ENCODE measurements at regions not wholly inside any gene's neighbourhood (a gene's known extent, or its start where the extent isn't known, plus 50 kb on each side); places are given as distances from the start of the nearest gene placed in this dataset.

DNA sequence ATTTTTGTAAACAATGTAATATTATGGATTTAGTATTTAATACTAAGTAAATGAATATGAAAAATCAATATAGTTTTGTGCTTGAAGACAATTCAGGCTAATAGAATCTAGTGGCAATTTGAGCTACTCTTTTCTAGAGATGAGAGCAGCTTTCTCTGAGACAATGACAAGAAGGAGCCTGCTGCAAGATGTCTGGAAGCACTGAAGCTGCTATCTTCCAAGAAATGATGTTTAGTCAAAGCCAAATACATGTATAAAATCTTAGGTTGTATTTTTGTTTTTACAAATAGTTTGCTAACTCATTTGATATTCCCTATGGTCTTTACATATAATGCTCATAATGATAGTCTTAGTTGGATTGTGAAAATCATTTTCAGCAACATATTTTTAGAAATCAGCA, 103.9 kb upstream of the COL24A1 start:
- intact Hi-C loops (cut with DNase I), result no loop called here
- Histone ChIP-seq H3K4me3 (ENCODE audit: low read length) (no peak overlapping the region), H3K27me3 (ENCODE audit: control insufficient read depth, insufficient read depth) (no peaks in the 10 kb centered on the region), H3K4me1 (ENCODE audit: control insufficient read depth, insufficient read depth, low read length) (no peaks in the 10 kb centered on the region), H3K9me3 (ENCODE audit: control insufficient read depth, low read length) (no peaks in the 10 kb centered on the region), H3K27ac (ENCODE audit: low read length) (no peak overlapping the region)
- DNase-seq (no peak), ATAC-seq (no peak)

DNA sequence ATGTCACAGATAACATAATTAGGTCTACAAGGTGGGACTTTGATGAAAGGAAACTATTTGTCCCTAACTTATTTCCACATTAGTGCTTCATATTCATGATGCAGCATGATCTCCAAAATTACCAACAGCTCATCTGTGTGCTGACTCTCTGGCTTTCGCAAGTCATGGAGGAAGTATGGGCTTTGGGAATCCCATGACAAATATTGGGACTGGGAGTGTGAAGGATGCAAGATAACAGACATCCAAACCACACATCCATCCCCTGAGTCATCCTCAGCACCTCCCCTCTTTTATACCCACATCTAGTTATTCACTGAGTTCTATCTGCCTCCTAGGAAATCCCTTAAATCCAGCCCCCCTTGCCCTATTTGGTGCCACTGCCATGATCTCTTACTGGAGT, 102.8 kb upstream of the COL24A1 start:
- Histone ChIP-seq H3K27me3 (ENCODE audit: control insufficient read depth, insufficient read depth) (no peaks in the 10 kb centered on the region), H3K27ac (ENCODE audit: low read length) (no peak overlapping the region), H3K9me3 (ENCODE audit: control insufficient read depth, low read length) (no peaks in the 10 kb centered on the region), H3K4me1 (ENCODE audit: control insufficient read depth, insufficient read depth, low read length) (no peaks in the 10 kb centered on the region), H3K4me3 (ENCODE audit: low read length) (no peak overlapping the region)
- no peak for DNase-seq
- no peak for ATAC-seq
- intact Hi-C loops (cut with DNase I), result no loop called here
- WGBS, result 81% methylated on average over 1 of the region's 1 CpG

DNA sequence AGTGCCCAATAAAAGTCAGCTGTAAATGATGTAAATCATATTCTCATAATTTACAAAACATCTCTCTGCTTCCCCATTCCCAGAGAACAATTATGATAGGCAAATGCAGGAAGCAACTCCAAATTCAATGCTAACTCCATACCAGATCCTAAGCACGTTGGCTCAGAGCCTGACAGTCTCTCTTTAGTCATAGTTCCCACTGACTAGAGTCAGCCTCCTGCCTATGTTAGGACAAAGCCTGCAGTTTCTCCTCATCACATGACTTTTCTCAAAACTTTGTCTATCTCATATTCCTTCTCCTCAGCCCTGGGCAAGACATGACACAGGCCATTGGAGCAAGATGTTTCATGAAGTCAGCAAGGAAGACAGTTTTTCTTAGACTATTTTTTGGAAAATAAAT, 101.5 kb upstream of the COL24A1 start:
- Histone ChIP-seq H3K27me3 (ENCODE audit: control insufficient read depth, insufficient read depth) (no peaks in the 10 kb centered on the region), H3K27ac (ENCODE audit: low read length) (no peak overlapping the region), H3K4me1 (ENCODE audit: control insufficient read depth, insufficient read depth, low read length) (no peaks in the 10 kb centered on the region), H3K9me3 (ENCODE audit: control insufficient read depth, low read length) (no peaks in the 10 kb centered on the region), H3K4me3 (ENCODE audit: low read length) (no peak overlapping the region)
- WGBS, result 32% methylated on average over 1 of the region's 1 CpG
- DNase-seq (no peak), ATAC-seq (no peak)
- intact Hi-C loops (cut with DNase I), result no loop called here

DNA sequence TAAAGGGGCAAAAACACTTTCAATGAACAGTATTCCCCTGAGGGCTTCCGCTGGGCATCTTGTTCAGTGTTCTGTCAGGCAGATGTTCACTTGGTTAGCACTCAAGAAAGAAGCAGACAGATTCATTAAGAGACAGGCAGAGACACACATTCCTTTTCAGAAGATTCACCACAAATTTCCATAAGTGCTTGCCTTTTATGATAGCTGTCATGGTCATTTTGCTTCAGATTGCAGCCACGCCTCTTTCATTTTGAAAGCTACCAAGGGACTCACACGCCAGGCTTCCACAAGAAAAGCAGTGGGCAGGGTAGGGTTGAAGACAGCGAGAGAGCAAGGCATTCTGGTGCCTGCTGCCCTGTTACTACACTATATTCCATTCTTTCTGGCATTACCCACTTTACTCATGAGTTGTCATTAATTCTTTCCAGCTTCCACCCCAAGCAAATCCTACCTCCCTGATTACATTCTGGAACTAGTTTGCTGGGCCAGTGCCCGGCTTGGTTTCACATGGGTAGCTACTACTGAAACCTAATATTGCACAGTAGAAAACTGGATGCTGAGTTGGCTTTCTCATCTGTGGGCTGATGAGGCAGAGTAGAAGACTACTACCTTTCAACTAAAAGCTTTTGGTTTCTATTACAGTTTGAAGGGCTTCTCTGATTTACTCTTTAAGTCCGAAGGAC, 91.2 kb upstream of the COL24A1 start:
- Histone ChIP-seq H3K27ac (ENCODE audit: low read length) (no peak overlapping the region), H3K27me3 (ENCODE audit: control insufficient read depth, insufficient read depth) (no peaks in the 10 kb centered on the region), H3K4me1 (ENCODE audit: control insufficient read depth, insufficient read depth, low read length) (no peaks in the 10 kb centered on the region), H3K9me3 (ENCODE audit: control insufficient read depth, low read length) (no peaks in the 10 kb centered on the region), H3K4me3 (ENCODE audit: low read length) (no peak overlapping the region)
- intact Hi-C loops (cut with DNase I), result no loop called here
- WGBS, result 86% methylated on average over 6 of the region's 6 CpGs
- ATAC-seq, result no peak
- no peak for DNase-seq

DNA sequence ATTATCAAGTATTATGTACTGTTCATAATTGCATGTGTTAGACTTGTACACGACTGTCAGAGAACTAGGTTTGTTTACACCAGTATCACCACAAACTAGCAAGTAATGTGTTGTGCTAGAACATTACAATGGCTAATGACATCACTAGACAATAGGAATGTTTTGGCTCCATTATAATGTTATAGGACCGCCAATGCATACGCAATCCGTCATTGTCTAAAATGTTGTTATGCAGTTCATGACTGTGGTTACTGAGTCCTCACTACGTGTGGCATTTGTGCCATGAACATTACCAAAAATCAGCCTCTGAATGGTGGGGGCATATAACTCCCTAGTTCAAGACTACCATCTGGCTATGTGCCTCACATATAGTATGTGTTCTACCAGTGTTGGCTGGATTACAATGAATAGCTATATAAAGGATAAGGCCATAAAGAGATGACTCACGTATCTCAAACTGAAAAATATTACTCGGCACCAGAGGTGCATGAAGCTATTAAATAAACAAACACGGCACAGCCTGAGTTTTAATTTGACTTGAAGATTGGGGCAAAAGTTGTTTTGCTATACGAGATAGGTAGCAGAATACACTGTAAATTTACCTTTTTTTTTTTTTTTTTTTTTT, 89.1 kb upstream of the COL24A1 start:
- Histone ChIP-seq H3K27me3 (ENCODE audit: control insufficient read depth, insufficient read depth) (no peaks in the 10 kb centered on the region), H3K4me3 (ENCODE audit: low read length) (no peak overlapping the region), H3K27ac (ENCODE audit: low read length) (no peak overlapping the region), H3K9me3 (ENCODE audit: control insufficient read depth, low read length) (no peaks in the 10 kb centered on the region), H3K4me1 (ENCODE audit: control insufficient read depth, insufficient read depth, low read length) (no peaks in the 10 kb centered on the region)
- ATAC-seq (no peak), DNase-seq (no peak)
- 93% methylated on average over 9 of the region's 9 CpGs for WGBS
- intact Hi-C loops (cut with DNase I), result no loop called here

DNA sequence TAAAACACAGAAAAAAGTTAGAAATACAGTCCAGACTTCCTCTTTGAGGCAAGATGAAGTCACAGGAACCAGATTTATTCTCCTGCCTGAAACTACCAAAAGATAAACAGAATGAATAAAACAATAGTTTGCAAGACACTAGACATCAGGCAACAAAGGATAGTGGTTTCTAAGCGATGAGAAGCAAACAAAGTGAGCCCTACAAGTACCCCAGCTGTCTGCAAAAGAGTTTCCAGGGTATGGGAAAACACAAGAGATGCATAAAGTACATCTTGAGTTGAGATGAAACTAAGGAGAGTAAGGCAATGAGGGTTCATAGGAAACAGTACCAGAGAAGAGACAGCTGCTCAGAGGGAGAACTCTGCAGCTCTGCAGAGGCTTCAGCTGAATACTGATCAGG, 83.3 kb upstream of the COL24A1 start:
- ATAC-seq (no peak), DNase-seq (no peak)
- no peaks in the 10 kb centered on the region for H3K4me1 ChIP-seq (ENCODE audit: control insufficient read depth, insufficient read depth, low read length)
- H3K27me3 ChIP-seq (ENCODE audit: control insufficient read depth, insufficient read depth), result no peaks in the 10 kb centered on the region
- no peaks in the 10 kb centered on the region for H3K9me3 ChIP-seq (ENCODE audit: control insufficient read depth, low read length)
- H3K27ac ChIP-seq (ENCODE audit: low read length), result no peak overlapping the region
- WGBS, result 39% methylated on average over 1 of the region's 1 CpG
- intact Hi-C loops (cut with DNase I), result no loop called here
- H3K4me3 ChIP-seq (ENCODE audit: low read length), result no peak overlapping the region

DNA sequence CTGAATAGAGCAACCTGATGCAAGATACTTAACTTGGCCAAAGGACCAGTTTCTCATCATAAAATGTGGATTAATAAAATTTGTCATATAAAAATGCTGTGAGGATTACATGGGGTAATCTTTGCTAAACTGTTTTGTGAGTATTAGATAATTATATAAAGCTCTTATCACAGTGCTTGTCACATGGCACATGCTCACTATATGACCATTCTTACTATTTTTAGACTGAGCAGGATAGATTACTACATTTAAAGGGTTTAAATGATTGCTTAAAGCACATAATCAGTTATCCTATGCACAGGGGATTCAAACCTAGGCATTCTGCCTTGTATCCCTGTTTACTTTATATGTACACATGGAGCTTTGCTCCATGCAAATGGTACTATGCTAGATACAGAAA, 82.9 kb upstream of the COL24A1 start:
- intact Hi-C loops (cut with DNase I), result no loop called here
- ATAC-seq (no peak), DNase-seq (no peak)
- Histone ChIP-seq H3K4me3 (ENCODE audit: low read length) (no peak overlapping the region), H3K27me3 (ENCODE audit: control insufficient read depth, insufficient read depth) (no peaks in the 10 kb centered on the region), H3K4me1 (ENCODE audit: control insufficient read depth, insufficient read depth, low read length) (no peaks in the 10 kb centered on the region), H3K27ac (ENCODE audit: low read length) (no peak overlapping the region), H3K9me3 (ENCODE audit: control insufficient read depth, low read length) (no peaks in the 10 kb centered on the region)

DNA sequence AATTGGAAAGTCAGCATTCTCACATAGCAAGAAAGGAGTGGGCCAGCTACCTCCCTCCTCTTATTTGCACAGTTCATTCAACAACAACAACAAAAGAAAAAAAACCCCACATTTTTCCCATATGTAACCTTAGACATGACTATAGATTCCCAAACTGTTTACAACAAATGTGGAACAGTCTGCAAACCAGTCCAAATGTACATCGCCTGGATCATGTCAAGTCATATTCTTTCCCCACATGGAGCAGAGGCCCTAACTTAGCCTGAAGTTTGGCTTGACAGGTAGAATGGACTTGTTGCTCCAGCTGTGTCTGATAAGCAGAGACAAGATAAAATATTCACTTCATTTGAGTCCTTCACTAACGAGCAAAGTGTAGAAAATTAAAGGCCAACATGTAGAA, 81.7 kb upstream of the COL24A1 start:
- DNase-seq (no peak), ATAC-seq (no peak)
- Histone ChIP-seq H3K27me3 (ENCODE audit: control insufficient read depth, insufficient read depth) (no peaks in the 10 kb centered on the region), H3K4me3 (ENCODE audit: low read length) (no peak overlapping the region), H3K27ac (ENCODE audit: low read length) (no peak overlapping the region), H3K4me1 (ENCODE audit: control insufficient read depth, insufficient read depth, low read length) (no peaks in the 10 kb centered on the region), H3K9me3 (ENCODE audit: control insufficient read depth, low read length) (no peaks in the 10 kb centered on the region)
- WGBS, result 64% methylated on average over 2 of the region's 2 CpGs
- intact Hi-C loops (cut with DNase I), result no loop called here

DNA sequence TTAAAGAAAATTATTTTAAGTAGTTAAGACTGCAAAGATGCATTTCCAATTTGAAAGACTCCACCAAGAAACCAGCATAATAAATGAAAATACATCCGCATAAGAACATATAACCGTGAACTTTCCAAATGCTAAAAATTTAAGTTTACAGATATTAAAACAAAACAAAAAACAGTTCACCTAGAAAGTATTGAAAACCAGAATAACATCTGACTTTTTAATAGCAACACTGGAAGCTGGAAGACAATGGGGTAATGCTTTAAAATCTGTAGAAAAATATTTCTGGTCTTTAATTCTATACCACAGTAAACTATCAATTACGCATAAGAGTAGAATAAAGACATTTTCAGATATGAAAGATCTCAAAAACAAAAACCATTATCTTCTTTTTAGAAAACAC, 79.3 kb upstream of the COL24A1 start:
- ATAC-seq (no peak), DNase-seq (no peak)
- intact Hi-C loops (cut with DNase I), result no loop called here
- no peaks in the 10 kb centered on the region for H3K27me3 ChIP-seq (ENCODE audit: control insufficient read depth, insufficient read depth)
- no peaks in the 10 kb centered on the region for H3K4me1 ChIP-seq (ENCODE audit: control insufficient read depth, insufficient read depth, low read length)
- H3K9me3 ChIP-seq (ENCODE audit: control insufficient read depth, low read length), result no peaks in the 10 kb centered on the region
- no peak overlapping the region for H3K4me3 ChIP-seq (ENCODE audit: low read length)
- no peak overlapping the region for H3K27ac ChIP-seq (ENCODE audit: low read length)
- WGBS, result 98% methylated on average over 3 of the region's 3 CpGs

DNA sequence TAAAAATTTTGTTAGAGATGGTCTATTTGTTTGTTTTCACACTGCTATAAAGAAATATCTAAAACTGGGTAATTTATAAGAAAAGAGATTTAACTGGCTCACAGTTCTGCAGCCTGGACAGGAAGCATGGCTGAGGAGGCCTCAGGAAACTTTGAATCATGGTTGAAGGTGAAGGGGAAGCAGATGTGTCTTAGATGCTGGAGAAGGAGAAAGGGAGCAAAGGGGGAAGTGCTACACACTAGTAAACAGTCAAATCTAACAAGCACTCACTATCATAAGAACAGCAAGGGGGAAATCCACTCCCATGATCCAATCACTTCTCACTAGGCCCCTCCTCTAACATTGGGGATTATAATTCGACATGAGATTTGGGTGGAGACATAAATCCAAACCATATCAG, 76.8 kb upstream of the COL24A1 start:
- H3K27me3 ChIP-seq (ENCODE audit: control insufficient read depth, insufficient read depth), result no peaks in the 10 kb centered on the region
- DNase-seq, result no peak
- 61% methylated on average over 1 of the region's 1 CpG for WGBS
- no peaks in the 10 kb centered on the region for H3K4me1 ChIP-seq (ENCODE audit: control insufficient read depth, insufficient read depth, low read length)
- no peaks in the 10 kb centered on the region for H3K9me3 ChIP-seq (ENCODE audit: control insufficient read depth, low read length)
- no peak overlapping the region for H3K27ac ChIP-seq (ENCODE audit: low read length)
- H3K4me3 ChIP-seq (ENCODE audit: low read length), result no peak overlapping the region
- intact Hi-C loops (cut with DNase I), result no loop called here
- no peak for ATAC-seq

DNA sequence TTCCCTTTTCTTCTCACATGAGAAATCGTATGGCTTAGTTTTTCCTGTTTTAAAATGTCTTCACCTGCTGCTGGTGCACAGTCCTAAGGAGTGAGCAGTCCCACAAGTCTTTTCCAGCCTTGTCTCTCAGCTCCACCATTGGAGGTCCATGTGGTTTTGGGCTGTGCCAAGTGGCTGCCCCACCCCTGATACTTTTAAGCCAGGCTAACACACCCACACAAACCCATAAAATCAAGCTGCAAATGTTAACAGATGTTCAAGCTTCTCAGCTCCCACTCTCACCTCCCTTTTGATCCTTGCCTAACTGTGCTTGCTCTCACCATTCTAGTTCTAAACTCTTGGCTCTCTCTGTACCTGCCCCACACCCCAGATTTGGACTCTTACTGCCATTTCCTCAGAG, 74.5 kb upstream of the COL24A1 start:
- Histone ChIP-seq H3K27me3 (ENCODE audit: control insufficient read depth, insufficient read depth) (no peaks in the 10 kb centered on the region), H3K9me3 (ENCODE audit: control insufficient read depth, low read length) (no peaks in the 10 kb centered on the region), H3K4me1 (ENCODE audit: control insufficient read depth, insufficient read depth, low read length) (no peaks in the 10 kb centered on the region), H3K27ac (ENCODE audit: low read length) (no peak overlapping the region), H3K4me3 (ENCODE audit: low read length) (no peak overlapping the region)
- WGBS, result 79% methylated on average over 1 of the region's 1 CpG
- ATAC-seq (no peak), DNase-seq (no peak)
- intact Hi-C loops (cut with DNase I), result no loop called here

DNA sequence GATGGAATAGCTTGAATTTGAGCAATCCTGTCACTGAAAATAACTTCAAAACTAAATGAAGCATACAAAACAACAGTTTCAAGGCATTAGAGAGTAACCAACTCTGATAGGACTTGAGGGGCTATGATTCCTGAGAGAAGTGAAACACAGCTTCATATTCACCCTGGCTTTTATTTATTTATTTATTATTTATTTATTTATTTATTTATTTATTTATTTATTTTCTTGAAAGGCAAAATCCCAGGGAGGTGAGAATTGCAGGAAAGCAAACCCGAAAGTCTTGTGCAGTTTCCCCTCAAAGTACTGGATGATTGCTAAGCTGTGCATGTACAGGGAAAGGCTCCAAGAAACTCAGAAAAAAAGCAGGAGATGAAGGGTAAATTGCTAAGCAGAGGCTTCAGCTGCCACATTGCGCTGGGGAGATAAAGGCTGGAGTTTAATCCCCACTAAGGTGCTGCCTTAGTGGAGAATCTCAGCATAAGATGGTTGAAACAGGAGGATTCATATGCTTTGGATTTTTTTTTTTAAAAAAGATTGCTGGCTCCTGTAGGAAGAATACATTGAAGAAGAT, 72.9 kb upstream of the COL24A1 start:
- intact Hi-C loops (cut with DNase I), result no loop called here
- ATAC-seq (no peak), DNase-seq (no peak)
- Histone ChIP-seq H3K4me1 (ENCODE audit: control insufficient read depth, insufficient read depth, low read length) (no peaks in the 10 kb centered on the region), H3K4me3 (ENCODE audit: low read length) (no peak overlapping the region), H3K9me3 (ENCODE audit: control insufficient read depth, low read length) (no peaks in the 10 kb centered on the region), H3K27me3 (ENCODE audit: control insufficient read depth, insufficient read depth) (no peaks in the 10 kb centered on the region), H3K27ac (ENCODE audit: low read length) (no peak overlapping the region)
- 76% methylated on average over 2 of the region's 2 CpGs for WGBS
